ENCODE measurements at regions not wholly inside any gene's neighbourhood (a gene's known extent, or its start where the extent isn't known, plus 50 kb on each side); places are given as distances from the start of the nearest gene placed in this dataset.

DNA sequence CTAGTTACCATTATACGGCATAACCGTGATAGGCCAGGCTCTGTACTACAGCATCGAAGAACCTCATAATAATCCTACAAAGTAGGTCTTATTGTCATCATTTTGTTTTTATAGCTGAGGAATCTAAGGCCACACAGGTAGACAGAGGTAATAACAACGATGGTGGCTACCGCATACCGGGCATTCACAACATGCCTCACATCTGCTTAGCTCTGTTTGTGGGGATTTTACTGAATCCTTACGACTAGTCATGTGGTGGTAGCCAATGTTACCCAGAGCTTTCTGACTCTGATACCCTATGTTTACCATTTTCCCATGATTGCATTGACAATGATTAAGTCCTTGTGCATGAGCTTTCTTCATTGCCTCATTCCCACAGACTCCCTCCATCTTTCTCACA is 269.4 kb downstream of the TCF7L2 start:
- no peak for DNase-seq (ENCODE audit: low spot score)

DNA sequence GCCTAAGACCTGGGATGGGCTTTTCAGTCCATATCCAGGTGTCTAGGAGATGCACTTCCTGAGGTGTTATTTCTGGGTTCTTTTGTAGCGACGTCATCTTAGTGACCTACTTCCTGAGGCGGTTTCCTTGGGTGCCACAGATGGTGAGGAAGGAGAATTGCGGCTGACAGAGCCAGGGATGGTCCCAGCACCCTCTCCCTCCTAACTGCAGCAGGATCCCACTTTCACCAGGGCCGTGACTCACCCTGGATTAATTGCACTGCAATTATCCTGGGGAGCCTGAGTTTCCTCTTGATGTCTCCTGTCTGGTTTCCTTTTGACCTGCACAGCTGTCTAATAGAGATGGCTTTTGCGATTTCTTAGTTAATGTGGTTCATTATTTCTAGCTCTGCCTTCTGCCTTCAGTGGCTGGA is 271.7 kb downstream of the TCF7L2 start:
- DNase-seq (ENCODE audit: low spot score) = no peak

DNA sequence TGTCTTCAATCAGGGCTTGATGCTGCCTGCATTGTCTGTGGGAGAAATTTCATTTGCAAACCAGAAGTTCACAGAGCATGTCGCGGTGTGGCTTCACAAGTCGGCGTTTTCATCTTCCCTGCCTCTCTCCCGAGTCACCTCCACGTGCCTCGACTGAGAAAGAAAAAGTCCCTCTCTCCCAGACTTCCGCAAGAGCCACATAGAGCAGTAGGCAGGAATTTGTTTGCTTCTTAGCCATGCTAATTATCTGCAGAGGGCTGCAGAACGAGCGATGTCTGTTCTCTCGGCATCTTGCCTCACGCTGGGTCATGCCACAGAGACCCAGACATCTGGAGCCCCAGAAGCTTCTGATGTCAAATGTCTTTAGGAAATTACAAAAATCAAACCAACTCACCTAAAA is 272.2 kb downstream of the TCF7L2 start:
- no peak for DNase-seq (ENCODE audit: low spot score)

DNA sequence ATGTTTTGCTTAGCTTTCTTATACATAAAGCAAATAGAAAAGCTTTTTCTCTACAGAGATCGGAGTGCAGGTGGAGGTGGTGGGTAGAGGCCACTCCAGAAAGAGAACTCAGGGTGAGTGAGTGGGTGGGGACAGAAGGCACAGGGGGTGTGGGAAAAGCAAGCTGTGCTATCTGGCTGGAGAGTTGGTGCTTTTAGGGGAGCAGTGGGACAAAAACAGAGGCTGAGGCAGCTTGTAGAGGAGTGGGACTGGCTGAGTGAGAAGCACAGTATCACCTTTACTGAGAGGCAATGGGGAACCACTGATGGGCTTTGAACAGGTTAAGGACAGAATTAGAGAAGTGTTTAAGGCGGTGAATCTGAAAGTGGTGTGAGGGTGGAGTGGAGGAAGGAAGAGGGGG is 275.3 kb downstream of the TCF7L2 start:
- DNase-seq (ENCODE audit: low spot score) = no peak

DNA sequence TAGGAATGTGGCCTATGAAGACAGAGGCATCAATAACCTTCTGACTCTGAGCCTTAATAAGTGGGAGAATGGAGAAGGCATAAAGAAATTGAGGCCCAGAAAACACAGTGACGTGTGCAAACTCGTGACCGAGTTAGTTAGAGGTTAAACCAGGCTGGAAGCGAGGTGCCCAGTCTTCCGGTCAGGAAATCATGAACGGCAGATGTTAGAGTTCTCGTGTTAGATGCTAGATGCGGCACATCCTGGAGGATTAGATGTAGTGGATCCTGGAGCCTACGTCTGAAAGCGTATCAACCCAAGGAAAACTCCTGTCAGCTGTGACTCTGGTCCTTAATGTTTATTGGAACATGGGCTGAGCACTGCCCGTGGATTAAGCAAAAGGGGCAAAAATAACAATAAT is 275.9 kb downstream of the TCF7L2 start:
- DNase-seq (ENCODE audit: low spot score) = no peak

DNA sequence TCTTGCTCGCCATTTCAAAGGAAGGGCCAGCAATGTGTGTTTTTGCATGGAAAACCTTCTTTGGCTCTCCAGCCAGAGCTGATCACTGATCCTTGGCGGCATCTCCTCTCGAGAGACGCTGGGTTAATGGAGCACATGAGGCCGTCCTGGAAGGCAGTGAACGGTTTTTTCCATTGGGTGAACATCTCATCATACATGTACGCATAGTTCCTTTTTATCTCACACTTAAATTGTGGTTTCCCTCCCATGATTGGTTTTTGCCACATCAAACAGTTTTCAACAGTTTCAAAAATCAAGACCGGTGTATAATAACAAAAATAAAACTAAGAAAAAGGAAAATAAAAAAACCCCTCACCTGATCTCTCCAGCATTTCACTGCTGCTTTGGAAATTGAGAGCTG is 276.4 kb downstream of the TCF7L2 start:
- DNase-seq (ENCODE audit: low spot score) = no peak

DNA sequence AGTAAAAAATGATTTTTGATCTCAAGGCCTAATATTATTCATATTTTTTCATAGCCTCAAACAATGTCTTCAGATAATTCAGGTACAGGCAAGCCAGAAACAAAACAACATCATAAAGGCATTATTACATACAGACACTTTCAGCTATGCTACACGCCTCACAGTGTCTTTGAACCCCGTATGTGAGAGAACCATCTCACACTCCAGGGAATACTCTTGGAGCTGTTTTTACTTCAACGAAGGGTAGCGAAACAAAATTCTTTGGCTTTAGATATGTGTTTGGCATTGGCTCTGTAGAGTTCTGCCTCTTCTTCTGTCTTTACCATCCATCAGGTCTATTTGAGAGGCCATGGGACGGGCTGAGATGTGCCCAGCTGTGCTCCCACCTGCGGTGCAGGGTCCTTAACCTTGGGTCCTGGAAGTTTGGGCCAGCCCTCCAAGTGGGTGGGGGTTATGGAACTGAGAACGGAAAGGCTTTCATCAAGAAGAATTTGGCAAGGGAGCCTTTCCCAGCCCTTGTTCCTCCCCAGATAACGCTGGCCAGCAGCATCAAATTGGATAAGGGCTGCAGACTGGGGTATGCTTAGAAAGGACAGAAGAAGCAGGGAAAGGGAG is 276.9 kb downstream of the TCF7L2 start:
- DNase-seq (ENCODE audit: low spot score) = no peak

DNA sequence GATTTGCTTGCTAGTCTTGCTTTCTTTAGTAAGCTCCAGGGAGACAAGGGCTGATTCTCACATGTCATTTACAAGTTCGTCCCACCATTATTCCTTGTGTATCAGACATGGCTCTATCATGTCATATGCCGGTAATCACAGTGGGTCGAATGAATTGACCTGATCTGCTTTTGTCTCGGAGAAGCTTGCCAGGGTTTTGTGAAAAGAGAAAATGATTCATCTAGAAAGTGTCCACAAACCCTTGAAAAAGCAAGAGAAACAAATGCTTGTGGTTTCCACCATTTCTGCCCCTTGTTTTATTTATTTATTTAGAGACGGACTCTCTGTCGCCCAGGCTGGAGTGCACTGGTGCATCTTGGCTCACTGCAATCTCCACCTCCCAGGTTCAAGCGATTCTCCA is 278.5 kb downstream of the TCF7L2 start:
- peak; percentile 0 for DNase-seq (ENCODE audit: low spot score)

DNA sequence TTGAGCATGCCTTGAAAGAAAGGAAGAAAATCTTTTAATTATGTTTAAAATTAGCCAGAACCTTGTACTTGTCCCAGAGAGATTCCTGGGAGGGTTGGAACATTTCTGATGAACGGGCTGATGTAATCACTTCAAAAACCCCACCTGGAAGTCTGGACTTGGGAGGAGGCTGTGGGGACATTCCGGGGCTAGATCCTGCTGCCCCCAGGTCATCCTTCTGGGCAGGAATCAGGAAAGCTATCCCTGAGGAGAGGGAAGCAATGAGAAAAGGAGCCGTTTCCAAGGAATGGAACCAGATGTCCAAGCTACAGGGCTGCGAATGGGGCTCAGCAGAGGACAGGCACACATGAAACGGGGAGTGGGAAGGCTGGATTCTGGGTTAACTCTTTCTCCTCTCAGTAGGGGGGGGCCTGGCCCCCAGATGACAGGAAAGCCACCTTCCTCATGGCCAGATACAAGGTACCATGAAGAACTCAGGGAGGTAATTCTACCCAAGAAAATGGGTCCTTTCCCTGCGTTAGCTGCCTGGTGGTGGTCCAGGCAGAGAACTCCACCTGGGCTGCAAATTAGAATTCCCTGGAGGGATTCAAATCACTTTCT is 280.1 kb downstream of the TCF7L2 start:
- no peak for DNase-seq (ENCODE audit: low spot score)

DNA sequence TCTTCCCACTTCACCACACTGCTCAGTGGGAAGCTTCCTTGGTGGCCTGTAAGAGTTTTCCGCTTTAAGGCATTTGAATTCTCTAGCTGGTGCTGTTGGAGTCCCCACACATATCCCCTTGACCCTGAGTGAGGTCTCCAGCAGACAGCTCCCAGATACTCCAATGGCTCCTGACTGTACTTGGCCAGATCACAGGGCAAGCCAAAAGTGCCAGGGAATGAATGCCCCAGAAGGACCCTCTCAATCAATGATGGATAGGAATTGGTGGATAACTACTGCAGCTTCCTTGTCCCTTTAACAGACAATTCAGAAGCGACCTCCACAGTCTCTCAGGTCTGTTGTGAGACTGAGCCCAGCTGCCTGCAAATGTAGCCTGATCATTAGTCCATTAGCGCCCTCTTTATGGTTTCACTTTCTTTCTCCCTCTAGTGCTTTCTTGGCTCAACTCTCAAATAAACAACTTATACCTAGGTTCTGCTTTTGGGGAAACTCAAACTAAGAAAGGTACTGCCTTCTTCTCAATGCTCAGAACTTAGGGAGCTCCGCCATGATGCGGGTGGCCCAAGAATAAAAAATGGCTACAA is 283.0 kb downstream of the TCF7L2 start:
- no peak for DNase-seq (ENCODE audit: low spot score)

DNA sequence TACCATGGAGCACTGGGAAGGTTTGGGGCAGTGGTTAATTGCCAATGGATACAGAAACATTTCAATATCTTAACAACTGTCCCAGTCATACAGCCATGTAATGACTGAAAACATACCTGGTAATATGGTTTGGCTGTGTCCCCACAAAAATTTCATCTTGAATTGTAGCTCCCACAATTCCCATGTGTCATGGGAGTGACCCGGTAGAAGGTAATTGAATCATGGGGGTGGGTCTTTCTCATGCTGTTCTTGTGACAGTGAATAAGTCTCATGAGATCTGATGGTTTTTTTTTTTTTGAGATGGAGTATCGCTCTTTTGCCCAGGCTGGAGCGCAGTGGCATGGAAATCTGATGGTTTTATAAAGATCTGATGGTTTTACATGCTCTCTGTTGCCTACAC is 284.4 kb downstream of the TCF7L2 start:
- DNase-seq (ENCODE audit: low spot score) = no peak

DNA sequence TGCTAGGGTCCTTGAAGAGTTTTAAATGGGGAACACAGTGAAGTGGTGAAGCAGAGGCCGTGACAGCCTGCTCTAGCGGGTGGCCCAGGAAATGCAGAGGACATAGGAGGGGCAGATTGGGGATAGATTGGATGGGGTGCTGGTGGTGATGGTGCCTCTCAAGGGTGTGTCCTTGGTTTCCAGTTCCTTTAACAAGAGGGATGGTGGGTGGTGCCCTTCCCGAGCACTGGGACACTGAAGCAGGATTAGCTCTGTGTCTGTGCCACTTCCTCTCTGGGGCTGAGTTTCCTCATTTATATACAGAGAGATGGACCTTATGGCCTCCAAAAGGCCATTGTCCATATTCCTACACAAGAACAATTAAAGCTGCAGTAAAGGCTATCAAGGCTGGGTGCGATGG is 285.5 kb downstream of the TCF7L2 start:
- no peak for DNase-seq (ENCODE audit: low spot score)

DNA sequence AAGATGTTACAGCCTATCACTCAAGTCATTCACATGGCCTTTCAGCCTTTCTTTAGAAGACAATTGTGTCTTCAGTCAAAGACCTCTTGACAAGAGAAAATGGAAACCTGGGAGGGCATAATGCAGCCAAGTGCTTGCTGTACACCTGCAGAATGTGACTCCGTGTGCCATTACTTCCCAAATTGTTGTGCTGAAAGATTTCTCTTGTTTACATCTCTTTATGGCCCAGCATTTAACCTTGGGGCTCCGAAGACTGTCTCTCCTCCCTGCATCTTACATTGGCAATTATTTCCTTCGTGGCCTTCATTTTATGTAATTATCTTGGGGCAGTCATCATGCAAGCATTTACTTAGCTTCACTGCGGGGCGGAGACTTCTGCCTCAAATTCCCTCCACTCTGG is 287.0 kb downstream of the TCF7L2 start:
- no peak for DNase-seq (ENCODE audit: low spot score)

DNA sequence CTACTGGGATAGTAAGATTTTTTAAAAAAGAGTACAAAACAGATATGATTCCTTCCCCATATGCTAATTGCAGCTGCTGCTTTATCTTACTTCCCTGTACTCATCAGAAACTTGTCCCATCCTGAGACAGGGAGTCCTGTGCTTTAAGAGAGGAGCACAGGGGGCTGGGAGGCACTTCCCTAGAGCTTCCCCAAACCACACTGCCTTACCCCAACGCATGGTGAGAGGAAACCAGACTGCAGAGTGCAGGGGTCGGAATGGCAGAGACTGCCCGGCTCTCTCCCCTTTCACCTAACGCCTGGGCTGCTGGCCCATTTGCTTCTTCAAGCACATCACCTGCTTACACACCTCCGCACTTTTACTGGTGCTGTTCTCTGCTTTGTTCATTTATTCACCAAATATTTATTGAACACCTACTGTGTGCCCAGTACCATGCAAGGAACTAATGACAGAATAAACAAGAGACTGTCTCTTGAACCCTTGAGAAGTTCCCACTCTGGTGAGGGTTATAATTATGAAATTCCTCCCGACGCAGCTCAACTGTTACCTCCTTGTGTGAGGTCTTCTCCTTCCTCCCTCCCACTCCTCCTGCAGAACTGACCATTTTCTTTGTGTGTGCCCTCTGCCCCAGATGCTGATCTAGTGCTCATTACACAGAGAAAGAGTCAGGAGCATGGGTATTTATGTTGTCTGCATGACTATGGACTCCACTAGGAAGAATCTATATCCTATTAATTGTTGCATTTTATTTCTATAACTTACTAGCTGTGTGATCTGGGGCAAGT is 289.7 kb downstream of the TCF7L2 start:
- DNase-seq (ENCODE audit: low spot score) = no peak

DNA sequence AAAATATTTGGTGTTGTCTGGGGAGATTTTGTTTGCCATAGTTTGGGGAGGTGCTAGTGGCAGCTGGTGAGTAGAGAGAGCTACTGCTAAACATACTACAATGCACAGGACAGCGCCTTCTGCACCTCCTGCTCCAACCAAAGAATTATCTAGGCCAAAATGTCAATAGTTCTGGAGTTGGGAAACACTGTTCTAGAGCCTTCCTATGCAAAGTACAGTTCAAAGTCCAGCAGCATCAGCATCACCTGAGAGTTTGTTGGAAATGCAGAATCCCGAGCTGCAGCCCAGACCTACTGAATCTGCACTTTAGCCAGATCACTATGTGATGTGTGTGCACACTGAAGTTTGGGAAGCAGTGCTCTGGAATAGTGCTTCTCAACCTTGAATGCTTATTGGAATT is 290.7 kb downstream of the TCF7L2 start:
- no peak for DNase-seq (ENCODE audit: low spot score)

DNA sequence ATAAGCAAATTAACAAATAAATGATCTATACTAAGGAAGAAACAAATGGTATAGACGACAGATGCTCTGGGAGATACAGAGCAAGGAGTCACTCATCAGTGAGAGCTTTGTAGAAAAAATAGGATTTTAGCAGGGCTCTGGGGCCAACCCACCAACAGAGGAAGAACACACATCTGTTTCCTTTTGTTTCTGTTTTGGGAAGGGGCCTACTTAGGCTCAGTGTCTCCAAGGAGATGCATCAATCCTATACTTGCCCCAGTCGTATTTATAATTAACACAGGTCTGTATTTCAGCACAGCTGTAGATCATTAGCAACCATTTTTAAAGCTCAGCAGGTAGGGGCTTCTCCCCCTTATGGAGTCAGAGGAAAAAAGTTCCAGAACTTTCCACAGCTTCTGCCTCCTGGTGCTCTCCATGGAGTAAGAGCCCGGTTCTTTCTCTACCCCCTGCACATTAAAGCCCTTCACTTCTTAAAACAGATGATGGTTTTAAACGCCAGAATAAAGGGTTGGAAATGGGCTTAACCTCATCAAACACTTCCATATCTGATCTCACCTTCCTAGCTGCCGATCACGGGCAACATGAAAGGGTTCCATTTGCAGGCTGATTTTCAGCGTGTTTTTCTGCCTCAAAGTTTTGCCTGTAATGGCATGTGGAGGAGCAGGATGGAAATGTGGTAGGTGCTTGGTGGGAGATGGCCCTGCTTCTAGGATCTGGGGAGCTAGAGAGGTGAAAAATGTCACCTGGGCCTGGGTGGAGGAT is 291.7 kb downstream of the TCF7L2 start:
- DNase-seq (ENCODE audit: low spot score) = no peak

DNA sequence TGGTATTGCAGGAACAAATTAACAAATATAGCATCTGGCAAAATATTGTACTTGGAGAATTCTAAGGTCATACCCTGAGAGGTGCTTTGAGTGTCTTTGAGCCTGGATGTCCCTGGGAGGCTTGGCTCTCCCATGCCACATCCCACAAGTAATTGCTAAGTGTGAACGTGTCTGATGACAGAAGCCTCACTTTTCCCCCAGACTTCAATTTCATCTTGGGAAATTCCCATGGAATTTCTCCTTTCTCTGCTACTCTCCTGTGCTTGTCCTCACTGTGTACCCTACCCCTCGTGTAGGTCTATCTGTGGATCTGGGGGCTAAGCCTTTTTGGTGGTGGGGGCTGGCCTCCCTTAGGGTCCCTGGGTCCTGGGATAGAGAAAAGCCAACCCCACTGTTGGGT is 293.3 kb downstream of the TCF7L2 start:
- DNase-seq (ENCODE audit: low spot score) = no peak

DNA sequence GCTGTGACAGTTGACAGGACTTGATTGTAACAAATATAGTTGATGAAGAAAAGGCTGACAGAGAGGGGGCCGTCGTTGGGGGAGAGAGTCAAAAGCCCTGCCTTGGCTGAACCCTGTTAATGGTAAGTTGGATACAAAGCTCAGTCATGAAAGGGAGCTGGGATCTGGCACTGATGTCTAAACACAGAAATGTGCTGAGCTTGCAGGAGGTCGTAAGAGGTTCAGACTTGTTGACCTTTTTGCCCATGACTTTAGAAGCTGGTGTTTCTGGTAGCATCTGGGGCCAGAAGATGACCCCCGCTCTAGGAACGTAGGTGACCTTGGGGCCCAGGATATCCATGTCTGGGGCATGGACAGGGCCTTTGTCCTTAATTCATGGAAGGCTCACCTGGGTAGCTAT is 294.7 kb downstream of the TCF7L2 start:
- no peak for DNase-seq (ENCODE audit: low spot score)

DNA sequence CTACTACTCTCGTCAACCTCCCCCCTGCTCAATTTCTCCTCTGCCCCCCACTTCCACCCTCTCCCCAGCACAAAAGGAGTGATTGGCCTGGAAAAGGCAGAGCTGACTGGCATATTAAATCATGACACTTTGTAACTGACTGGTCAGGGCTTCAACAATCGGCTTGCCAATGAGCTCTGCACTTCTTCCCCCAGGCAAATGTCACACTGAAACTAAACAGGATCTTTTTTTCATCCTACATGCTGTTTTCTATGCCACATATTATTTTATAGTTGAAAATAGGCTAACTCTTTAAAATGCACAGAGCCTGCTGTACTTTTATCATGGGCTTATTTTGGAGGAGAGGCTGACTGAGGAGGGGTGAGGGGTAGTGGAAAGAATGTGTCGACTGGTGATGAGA is 295.2 kb downstream of the TCF7L2 start:
- DNase-seq (ENCODE audit: low spot score) = no peak

DNA sequence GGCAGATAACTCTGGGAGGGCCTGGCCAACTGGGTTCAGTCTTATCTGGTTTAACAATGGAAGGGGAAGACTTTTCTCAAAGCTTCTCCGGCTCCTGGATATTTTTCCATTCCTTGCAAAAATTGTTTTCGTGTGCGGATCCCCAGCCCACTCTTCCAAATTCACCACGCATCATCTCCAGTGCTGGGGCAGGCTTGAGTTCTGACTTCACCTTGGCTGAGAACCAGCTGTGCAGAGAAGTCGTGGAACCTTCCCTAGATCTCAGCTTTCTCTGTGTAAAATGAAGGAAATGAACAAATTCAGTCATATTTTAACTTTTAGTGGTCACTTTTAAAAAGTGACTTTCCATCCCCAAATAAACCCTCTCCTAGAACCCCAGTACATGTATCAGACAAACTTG is 297.0 kb downstream of the TCF7L2 start:
- no peak for DNase-seq (ENCODE audit: low spot score)

DNA sequence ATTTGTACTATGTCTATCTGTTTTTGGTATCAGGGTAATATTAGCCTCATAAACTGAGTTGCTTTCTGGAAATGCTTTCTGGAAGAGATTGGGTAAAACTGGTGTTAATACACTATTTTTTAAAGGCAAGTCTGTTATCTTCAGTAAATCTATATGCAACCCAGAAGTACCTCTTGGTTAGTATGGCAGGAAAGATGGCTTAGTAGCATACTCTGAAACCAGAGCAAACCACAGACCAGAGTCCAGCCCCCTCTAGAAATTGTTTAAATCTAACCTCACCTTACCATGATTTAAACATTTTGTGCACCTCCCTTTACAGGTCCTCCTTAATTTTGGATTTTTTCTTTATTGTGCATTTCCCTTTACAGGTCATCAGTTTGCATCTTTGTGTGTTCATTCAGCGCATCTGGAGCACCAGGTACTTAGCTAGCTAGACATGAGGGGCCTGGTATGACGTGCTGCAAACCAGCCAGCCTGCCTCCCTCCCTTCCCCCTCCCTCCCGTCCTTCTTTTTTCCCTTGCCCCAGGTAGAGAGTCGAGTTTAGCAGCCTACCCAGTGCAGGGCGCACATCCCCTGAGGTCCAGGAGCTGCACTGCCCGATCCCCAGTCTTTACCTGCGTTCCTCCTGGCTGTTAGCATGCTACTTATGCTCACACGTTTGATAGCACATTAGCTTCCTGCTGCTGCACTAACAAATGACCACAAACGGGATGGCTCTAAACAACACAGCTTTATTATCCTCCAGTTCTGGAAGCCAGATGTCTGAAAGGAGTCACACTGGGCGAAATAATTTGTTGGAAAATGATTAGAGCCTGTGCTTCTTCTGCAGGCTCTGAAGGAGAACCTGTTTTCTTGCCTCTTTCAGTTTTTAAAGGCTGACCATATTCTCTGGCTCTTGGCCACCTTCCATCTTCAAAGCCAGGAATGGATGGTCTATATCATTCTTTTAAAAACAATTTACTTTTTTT is 299.9 kb upstream of the HABP2 start:
- DNase-seq (ENCODE audit: low spot score) = peak; percentile 46
